ENCODE measurements at regions not wholly inside any gene's neighbourhood (a gene's known extent, or its start where the extent isn't known, plus 50 kb on each side); places are given as distances from the start of the nearest gene placed in this dataset.

DNA sequence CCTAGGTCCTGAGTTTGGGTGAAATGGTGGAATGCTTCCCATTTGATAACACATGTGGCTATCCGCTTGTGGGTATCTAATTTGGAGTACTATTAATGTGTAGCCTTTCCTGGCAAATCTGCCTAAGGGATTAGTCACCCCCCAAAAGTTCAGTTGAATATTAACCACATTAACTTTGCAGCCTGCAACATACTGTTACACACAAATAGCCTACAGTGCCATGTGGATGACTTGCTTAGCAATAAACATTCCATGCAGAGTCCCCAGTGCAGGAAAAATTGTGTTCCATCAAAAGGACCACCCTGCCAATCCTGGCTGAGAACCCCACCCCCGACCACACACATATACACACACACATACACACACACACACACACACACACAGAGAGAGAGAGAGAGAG is 303.3 kb upstream of the ESRRG start:
- DNase-seq = no peak
- Histone ChIP-seq H3K27me3 (no peaks in the 10 kb centered on the region), H3K36me3 (no peaks in the 10 kb centered on the region), H3K4me1 (no peaks in the 10 kb centered on the region), H3K27ac (no peak overlapping the region), H3K9me3 (no peaks in the 10 kb centered on the region), H3K4me3 (no peak overlapping the region)
- no peak for TF ChIP-seq POLR2A (IDR thresholded peaks at IDR 0.05)
- TF ChIP-seq, protein P1, sequence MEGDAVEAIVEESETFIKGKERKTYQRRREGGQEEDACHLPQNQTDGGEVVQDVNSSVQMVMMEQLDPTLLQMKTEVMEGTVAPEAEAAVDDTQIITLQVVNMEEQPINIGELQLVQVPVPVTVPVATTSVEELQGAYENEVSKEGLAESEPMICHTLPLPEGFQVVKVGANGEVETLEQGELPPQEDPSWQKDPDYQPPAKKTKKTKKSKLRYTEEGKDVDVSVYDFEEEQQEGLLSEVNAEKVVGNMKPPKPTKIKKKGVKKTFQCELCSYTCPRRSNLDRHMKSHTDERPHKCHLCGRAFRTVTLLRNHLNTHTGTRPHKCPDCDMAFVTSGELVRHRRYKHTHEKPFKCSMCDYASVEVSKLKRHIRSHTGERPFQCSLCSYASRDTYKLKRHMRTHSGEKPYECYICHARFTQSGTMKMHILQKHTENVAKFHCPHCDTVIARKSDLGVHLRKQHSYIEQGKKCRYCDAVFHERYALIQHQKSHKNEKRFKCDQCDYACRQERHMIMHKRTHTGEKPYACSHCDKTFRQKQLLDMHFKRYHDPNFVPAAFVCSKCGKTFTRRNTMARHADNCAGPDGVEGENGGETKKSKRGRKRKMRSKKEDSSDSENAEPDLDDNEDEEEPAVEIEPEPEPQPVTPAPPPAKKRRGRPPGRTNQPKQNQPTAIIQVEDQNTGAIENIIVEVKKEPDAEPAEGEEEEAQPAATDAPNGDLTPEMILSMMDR (IDR thresholded peaks at IDR 0.05) = no peak

DNA sequence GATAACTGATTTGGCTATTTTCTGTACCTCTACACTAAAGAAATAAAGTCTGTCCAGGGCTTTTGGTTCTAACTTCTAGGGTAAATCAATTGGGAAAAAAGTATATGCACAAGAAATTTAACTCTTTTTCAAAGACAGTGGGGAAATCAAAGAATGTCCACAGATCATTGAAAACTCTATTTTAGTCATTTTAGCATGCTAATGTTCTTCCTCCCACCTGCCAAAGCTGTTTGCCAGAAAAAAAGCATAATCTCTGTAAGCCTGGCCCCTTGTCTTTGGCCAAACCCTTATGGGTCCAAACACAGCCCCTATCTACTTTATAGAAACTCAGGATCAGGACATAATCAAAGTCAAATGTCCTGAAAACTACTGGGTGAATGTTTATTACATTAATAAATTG is 302.2 kb upstream of the ESRRG start:
- Histone ChIP-seq H3K4me3 (no peak overlapping the region), H3K27ac (no peak overlapping the region), H3K27me3 (no peaks in the 10 kb centered on the region), H3K9me3 (no peaks in the 10 kb centered on the region), H3K4me1 (no peaks in the 10 kb centered on the region), H3K36me3 (no peaks in the 10 kb centered on the region)
- DNase-seq = no peak
- no peak for TF ChIP-seq POLR2A (IDR thresholded peaks at IDR 0.05)
- TF ChIP-seq, protein P1 (IDR thresholded peaks at IDR 0.05) = no peak

DNA sequence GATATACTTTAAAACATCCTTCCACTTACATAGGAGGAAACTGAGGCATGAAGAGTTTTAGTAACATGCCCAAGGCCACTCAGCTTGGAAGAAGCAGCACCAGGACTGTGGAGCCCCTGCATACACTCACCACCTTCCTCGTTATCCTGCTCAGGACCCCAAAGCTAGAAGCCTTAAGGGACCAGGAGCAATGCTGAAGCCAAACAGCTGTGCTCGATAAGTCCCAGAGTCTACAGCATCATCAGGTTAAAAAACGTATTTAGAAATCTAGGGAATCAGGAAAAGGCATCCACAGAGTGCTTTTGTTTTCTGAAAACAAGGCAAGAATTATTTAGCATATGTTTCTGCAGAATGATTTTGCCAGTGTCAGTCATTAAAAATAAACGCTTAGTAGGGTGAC is 301.7 kb upstream of the ESRRG start:
- H3K4me3 ChIP-seq = no peak overlapping the region
- H3K9me3 ChIP-seq = no peaks in the 10 kb centered on the region
- no peak for DNase-seq
- H3K4me1 ChIP-seq = no peaks in the 10 kb centered on the region
- H3K27me3 ChIP-seq = no peaks in the 10 kb centered on the region
- TF ChIP-seq, protein P1 (IDR thresholded peaks at IDR 0.05) = no peak
- no peak for TF ChIP-seq POLR2A (IDR thresholded peaks at IDR 0.05)
- H3K36me3 ChIP-seq = no peaks in the 10 kb centered on the region
- no peak overlapping the region for H3K27ac ChIP-seq

DNA sequence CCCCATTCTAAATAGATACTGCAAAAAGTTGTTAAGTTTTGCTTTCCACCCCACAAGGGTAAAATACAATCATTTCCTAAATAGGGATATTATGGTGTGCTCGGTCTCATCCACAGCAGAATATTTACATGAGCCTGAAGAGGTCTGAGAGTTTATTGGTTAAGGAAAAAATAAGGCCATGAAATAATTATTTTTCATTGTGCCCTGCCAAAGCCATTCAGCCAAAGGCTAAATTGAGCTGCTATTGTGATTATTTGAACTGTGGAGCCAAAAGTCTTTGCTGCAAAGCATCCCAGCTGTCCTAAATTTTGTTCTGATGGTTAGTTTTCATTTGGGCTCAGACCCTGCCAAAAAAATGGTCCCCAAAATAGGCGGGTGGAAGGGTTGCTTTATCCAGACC is 298.7 kb upstream of the ESRRG start:
- no peaks in the 10 kb centered on the region for H3K4me1 ChIP-seq
- no peak for DNase-seq
- no peaks in the 10 kb centered on the region for H3K27me3 ChIP-seq
- H3K27ac ChIP-seq = no peak overlapping the region
- H3K4me3 ChIP-seq = no peak overlapping the region
- no peaks in the 10 kb centered on the region for H3K36me3 ChIP-seq
- H3K9me3 ChIP-seq = no peaks in the 10 kb centered on the region
- TF ChIP-seq POLR2A (IDR thresholded peaks at IDR 0.05) = no peak
- TF ChIP-seq, protein P1 (IDR thresholded peaks at IDR 0.05) = no peak

DNA sequence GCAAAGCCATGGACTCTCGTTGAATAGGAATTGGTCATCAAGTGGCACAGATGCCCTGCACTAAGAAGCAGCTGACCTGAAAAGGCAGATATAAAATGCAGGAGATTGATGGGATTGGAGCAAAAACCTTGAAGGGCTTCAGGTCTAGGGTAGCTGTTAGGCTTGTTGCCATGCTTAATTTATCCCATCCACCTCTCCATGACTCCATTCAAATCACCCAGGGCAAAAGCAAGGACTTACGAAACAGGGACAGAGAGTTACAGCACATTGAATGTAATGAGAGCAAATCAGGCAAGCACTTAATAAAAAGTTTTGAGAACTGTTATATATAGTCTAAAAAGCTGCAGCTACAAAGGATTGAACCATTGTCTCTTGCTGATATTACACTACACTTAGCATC is 298.2 kb upstream of the ESRRG start:
- TF ChIP-seq POLR2A (IDR thresholded peaks at IDR 0.05) = no peak
- TF ChIP-seq, protein P1 (IDR thresholded peaks at IDR 0.05) = no peak
- H3K9me3 ChIP-seq = no peaks in the 10 kb centered on the region
- no peaks in the 10 kb centered on the region for H3K4me1 ChIP-seq
- H3K27ac ChIP-seq = no peak overlapping the region
- no peak overlapping the region for H3K4me3 ChIP-seq
- no peaks in the 10 kb centered on the region for H3K36me3 ChIP-seq
- no peak for DNase-seq
- H3K27me3 ChIP-seq = no peaks in the 10 kb centered on the region

DNA sequence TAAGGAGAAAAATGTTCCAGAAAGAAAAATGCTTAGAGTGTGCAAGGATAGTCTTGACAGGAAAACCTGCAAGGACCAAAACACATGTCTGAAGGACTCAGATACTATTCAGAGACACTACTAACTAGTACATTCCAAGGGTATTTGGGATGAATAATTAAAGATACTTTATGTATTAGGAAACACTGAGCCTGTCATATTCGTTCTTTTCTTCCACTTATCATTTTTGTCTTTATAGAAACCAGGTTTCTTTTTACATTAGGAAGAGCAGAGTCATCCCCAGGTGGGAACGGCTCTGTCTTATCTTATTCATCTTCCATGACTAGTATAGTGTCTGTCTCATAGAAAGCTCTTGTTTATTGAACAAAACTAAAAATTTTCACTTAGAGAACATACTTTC is 296.2 kb upstream of the ESRRG start:
- no peak for DNase-seq
- H3K36me3 ChIP-seq = no peaks in the 10 kb centered on the region
- H3K4me1 ChIP-seq = no peaks in the 10 kb centered on the region
- H3K27me3 ChIP-seq = no peaks in the 10 kb centered on the region
- no peak for TF ChIP-seq POLR2A (IDR thresholded peaks at IDR 0.05)
- TF ChIP-seq, protein P1 (IDR thresholded peaks at IDR 0.05) = no peak
- no peak overlapping the region for H3K4me3 ChIP-seq
- no peaks in the 10 kb centered on the region for H3K9me3 ChIP-seq
- H3K27ac ChIP-seq = no peak overlapping the region
